Neural cell (in vitro differentiated cells): ENCODE measurements at regions not wholly inside any gene's neighbourhood (a gene's known extent, or its start where the extent isn't known, plus 50 kb on each side); places are given as distances from the start of the nearest gene placed in this dataset.

Experiments
- H2AFZ ChIP-seq: fragments of 200-600, 300-800 bp; sonication (generic), shearing (Covaris generic); 2 replicates; pipeline ENCODE4 v1.6.0; 2014; ENCODE audit warnings: low read depth, mild to moderate bottlenecking, antibody characterized with exemption, low read length, moderate library complexity
- H3F3A ChIP-seq: fragments of 200-600 bp; shearing (Covaris generic); 2 replicates; pipeline ENCODE4 v1.6.1; 2016; ENCODE audit warnings: mild to moderate bottlenecking, moderate library complexity, mixed read lengths, antibody characterized with exemption, low read length; ENCODE audit not compliant: insufficient read depth, poor library complexity, severe bottlenecking
- H3K27ac ChIP-seq: fragments of 200-600, 300-800 bp; sonication (generic), shearing (Covaris generic); 2 replicates; pipeline ENCODE4 v1.5.1; 2014; ENCODE audit warnings: mild to moderate bottlenecking, low read length, moderate library complexity
- H3K27me3 ChIP-seq: fragments of 300-800, 200-600 bp; sonication (generic), shearing (Covaris generic); 2 replicates; pipeline ENCODE4 v1.6.0; 2014; ENCODE audit warnings: mild to moderate bottlenecking, low read depth, low read length, moderate library complexity; ENCODE audit not compliant: insufficient read depth
- H3K36me3 ChIP-seq: fragments of 300-800, 200-600 bp; sonication (generic), shearing (Covaris generic); 2 replicates; pipeline ENCODE4 v1.5.1; 2014; ENCODE audit warnings: mild to moderate bottlenecking, antibody characterized with exemption, low read length, moderate library complexity; ENCODE audit not compliant: insufficient read depth
- H3K4me2 ChIP-seq: fragments of 300-800, 200-600 bp; sonication (generic), shearing (Covaris generic); 2 replicates; pipeline ENCODE4 v1.6.0; 2014; ENCODE audit warnings: mild to moderate bottlenecking, low read length
- H3K4me3 ChIP-seq: fragments of 300-800, 200-600 bp; sonication (generic), shearing (Covaris generic); 2 replicates; pipeline ENCODE4 v1.5.1; 2014; ENCODE audit warnings: mild to moderate bottlenecking, low read length, moderate library complexity
- H3K79me2 ChIP-seq: fragments of 200-600 bp; shearing (Covaris generic); replicated peaks from 2 replicates; pipeline ENCODE4 v1.6.0; 2014; ENCODE audit warnings: mild to moderate bottlenecking, low read length, moderate library complexity; ENCODE audit not compliant: insufficient read depth
- H3K9ac ChIP-seq: fragments of 300-800, 200-600 bp; sonication (generic), shearing (Covaris generic); 2 replicates; pipeline ENCODE4 v1.6.1; 2016; ENCODE audit warnings: mild to moderate bottlenecking, low read length, mixed read lengths
- H3K9me2 ChIP-seq: fragments of 200-600 bp; shearing (Covaris generic); 2 replicates; pipeline ENCODE4 v1.6.1; 2016; ENCODE audit warnings: mild to moderate bottlenecking, low read length, mixed read lengths; ENCODE audit not compliant: insufficient read depth
- H3K9me3 ChIP-seq: fragments of 200-600, 300-800 bp; sonication (generic), shearing (Covaris generic); 2 replicates; pipeline ENCODE4 v1.6.1; 2016; ENCODE audit warnings: mild to moderate bottlenecking, mixed run types, low read length, moderate library complexity, mixed read lengths
- H4K20me1 ChIP-seq: fragments of 200-600 bp; shearing (Covaris generic); 2 replicates; pipeline ENCODE4 v1.6.1; 2016; ENCODE audit warnings: mild to moderate bottlenecking, mixed run types; ENCODE audit not compliant: insufficient read depth
- CTCF ChIP-seq: fragments of 450-650 bp; IDR thresholded peaks from 2 replicates; pipeline ENCODE4 v1.5.1; 2014; ENCODE audit warnings: antibody characterized with exemption, mild to moderate bottlenecking, moderate library complexity; ENCODE audit not compliant: poor library complexity, severe bottlenecking
- EP300 ChIP-seq: fragments of 450-650 bp; conservative IDR thresholded peaks from 2 replicates; pipeline ENCODE4 v1.6.1; 2014; ENCODE audit warnings: antibody characterized with exemption, mild to moderate bottlenecking, moderate library complexity; ENCODE audit not compliant: poor library complexity, severe bottlenecking
- EZH2 ChIP-seq: fragments of 200-600, 300-800 bp; shearing (Covaris generic), sonication (generic); IDR thresholded peaks from 2 replicates; pipeline ENCODE4 v1.6.1; 2014; ENCODE audit warnings: antibody characterized with exemption, low read length, borderline replicate concordance, mild to moderate bottlenecking; ENCODE audit not compliant: insufficient read depth, poor library complexity, severe bottlenecking
- MXI1 ChIP-seq: fragments of 450-650 bp; conservative IDR thresholded peaks from 2 replicates; pipeline ENCODE4 v1.6.1; 2014; ENCODE audit warnings: antibody characterized with exemption, mild to moderate bottlenecking; ENCODE audit not compliant: poor library complexity, severe bottlenecking
- POLR2AphosphoS5 ChIP-seq: IDR thresholded peaks from 2 replicates; pipeline ENCODE4 v1.6.1; 2012
- RAD21 ChIP-seq: fragments of 450-650 bp; conservative IDR thresholded peaks from 2 replicates; pipeline ENCODE4 v1.6.1; 2014; ENCODE audit warnings: antibody characterized with exemption, mild to moderate bottlenecking, moderate library complexity
- REST ChIP-seq: IDR thresholded peaks from 2 replicates; pipeline ENCODE4 v1.6.1; 2012; ENCODE audit warnings: borderline replicate concordance
- SMC3 ChIP-seq: fragments of 450-650 bp; conservative IDR thresholded peaks from 2 replicates; pipeline ENCODE4 v1.6.1; 2014; ENCODE audit warnings: antibody characterized with exemption, mild to moderate bottlenecking, moderate library complexity; ENCODE audit not compliant: poor library complexity
- TAF1 ChIP-seq: IDR thresholded peaks from 2 replicates; pipeline ENCODE4 v1.6.1; 2012; ENCODE audit warnings: low read depth

GRCh38 chr17:51351890-51352289, 91.5 kb downstream of the UTP18 start:
- Histone ChIP-seq H3K27ac (no peak overlapping the region), H3K79me2 (no peaks in the 10 kb centered on the region), H3K27me3 (no peaks in the 10 kb centered on the region), H4K20me1 (no peaks in the 10 kb centered on the region), H3K9ac (no peak overlapping the region), H3K4me3 (no peak overlapping the region), H2AFZ (no peak overlapping the region), H3K9me2 (no peaks in the 10 kb centered on the region), H3F3A (no peaks in the 10 kb centered on the region), H3K4me2 (no peak overlapping the region), H3K9me3 (no peaks in the 10 kb centered on the region), H3K36me3 (no peaks in the 10 kb centered on the region)
- no peak for TF ChIP-seq EZH2
- no peak for TF ChIP-seq POLR2AphosphoS5
- TF ChIP-seq TAF1, result no peak
- no peak for TF ChIP-seq REST
- TF ChIP-seq EP300, result no peak
- TF ChIP-seq SMC3, result no peak
- no peak for TF ChIP-seq CTCF
- no peak for TF ChIP-seq MXI1
- TF ChIP-seq RAD21, result no peak

DNA sequence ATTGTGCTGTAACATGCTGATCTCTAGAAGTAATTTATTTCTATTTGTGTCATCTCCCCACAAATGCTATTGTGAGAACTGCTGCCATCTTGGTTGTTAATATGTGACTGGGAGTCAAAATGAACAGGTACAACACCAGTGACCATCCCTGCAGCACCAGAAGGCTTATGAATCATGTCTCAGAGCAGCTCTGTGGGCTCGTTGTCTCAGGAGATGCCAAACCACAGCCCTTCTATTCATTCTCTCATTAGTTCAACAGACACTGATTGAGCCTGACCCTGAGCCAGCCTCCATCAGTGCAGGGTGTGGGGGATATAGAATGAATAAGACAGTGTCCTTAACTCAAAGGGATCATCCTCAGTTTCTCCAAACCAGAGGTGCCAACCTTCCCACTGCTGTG, 92.5 kb downstream of the UTP18 start:
- H3K9me2 ChIP-seq, result no peaks in the 10 kb centered on the region
- H3K27me3 ChIP-seq, result no peaks in the 10 kb centered on the region
- no peaks in the 10 kb centered on the region for H3K9me3 ChIP-seq
- H3K79me2 ChIP-seq, result no peaks in the 10 kb centered on the region
- no peak overlapping the region for H3K9ac ChIP-seq
- no peak overlapping the region for H3K4me3 ChIP-seq
- TF ChIP-seq EP300 (no peak), SMC3 (no peak), RAD21 (no peak), CTCF (no peak), POLR2AphosphoS5 (no peak), TAF1 (no peak), REST (no peak), EZH2 (no peak), MXI1 (no peak)
- no peaks in the 10 kb centered on the region for H4K20me1 ChIP-seq
- no peak overlapping the region for H2AFZ ChIP-seq
- H3F3A ChIP-seq, result no peaks in the 10 kb centered on the region
- no peak overlapping the region for H3K27ac ChIP-seq
- H3K4me2 ChIP-seq, result no peak overlapping the region
- H3K36me3 ChIP-seq, result no peaks in the 10 kb centered on the region
